SK-N-SH (cell line): ENCODE measurements at regions not wholly inside any gene's neighbourhood (a gene's known extent, or its start where the extent isn't known, plus 50 kb on each side); places are given as distances from the start of the nearest gene placed in this dataset.

Experiments used
- CTCF ChIA-PET: fragments of 300-600, 350-600 bp; formaldehyde crosslinking; extraction: SDS; loops from one replicate; lab custom pipeline; 2021; lab: Yijun Ruan, JAX
- POLR2A ChIA-PET: fragments of 350-600 bp; sonication (Branson Sonifier 250); formaldehyde crosslinking; extraction: SDS; loops from one replicate; lab custom pipeline; 2020; ENCODE audit warnings: antibody characterized with exemption, inconsistent platforms; lab: Yijun Ruan, JAX
- DNase-seq: peaks from one replicate; pipeline ENCODE4 v3.0.0; 2012
- H2AFZ ChIP-seq: fragments of 200-600 bp; sonication (generic); 2 replicates; pipeline ENCODE4 v1.8.1; 2016; ENCODE audit warnings: antibody characterized with exemption, mild to moderate bottlenecking, low read depth
- H3F3A ChIP-seq: fragments of 200-600 bp; sonication (generic); replicated peaks from 2 replicates; pipeline ENCODE3; 2016; ENCODE audit warnings: antibody characterized with exemption, mild to moderate bottlenecking; ENCODE audit not compliant: insufficient read depth
- H3K27ac ChIP-seq, 2 experiments: fragments of 200-500 bp in 1 of 2; fragments of 200-600 bp in 1 of 2; sonication (Bioruptor generic) in 1 of 2; sonication (generic), shearing (Covaris generic) in 1 of 2; 2 replicates each; pipeline versions ENCODE4 v1.5.1 to v1.6.1; 2014 to 2016; ENCODE audit warnings: low read depth in 2 of 2, inconsistent platforms in 1 of 2, low read length in 1 of 2, mild to moderate bottlenecking in 1 of 2, mixed read lengths in 1 of 2
- H3K27me3 ChIP-seq: fragments of 200-600 bp; sonication (generic), shearing (Covaris generic); 2 replicates; pipeline ENCODE4 v1.6.1; 2016; ENCODE audit warnings: mixed run types; ENCODE audit not compliant: insufficient read depth
- H3K36me3 ChIP-seq, 2 experiments: fragments of 200-500 bp in 1 of 2; fragments of 200-600 bp in 1 of 2; sonication (Bioruptor generic) in 1 of 2; sonication (generic) in 1 of 2; replicated peaks in 1 of 2; 2 replicates each; pipeline versions ENCODE3 to v1.5.1; 2014 to 2016; ENCODE audit warnings: low read length in 1 of 2, mild to moderate bottlenecking in 1 of 2; ENCODE audit not compliant: insufficient read depth in 2 of 2, control insufficient read depth in 1 of 2
- H3K4me1 ChIP-seq, 2 experiments: fragments of 200-500 bp in 1 of 2; fragments of 200-600 bp in 1 of 2; sonication (Bioruptor generic) in 1 of 2; sonication (generic), shearing (Covaris generic) in 1 of 2; 2 replicates each; pipeline versions ENCODE4 v1.5.1 to v1.6.1; 2014 to 2016; ENCODE audit warnings: low read depth in 1 of 2, low read length in 1 of 2, mixed run types in 1 of 2; ENCODE audit not compliant: insufficient read depth in 2 of 2, control insufficient read depth in 1 of 2
- H3K4me2 ChIP-seq: fragments of 200-600 bp; sonication (generic), shearing (Covaris generic); 2 replicates; pipeline ENCODE4 v1.6.1; 2017; ENCODE audit warnings: mixed run types
- H3K4me3 ChIP-seq, 2 experiments: fragments of 200-500 bp in 1 of 2; fragments of 200-600 bp in 1 of 2; sonication (Bioruptor generic) in 1 of 2; sonication (generic), shearing (Covaris generic) in 1 of 2; 2 replicates each; pipeline versions ENCODE4 v1.5.1 to v1.8.1; 2014 to 2016; ENCODE audit warnings: low read depth in 2 of 2, inconsistent platforms in 1 of 2, low read length in 1 of 2, mild to moderate bottlenecking in 1 of 2, mixed read lengths in 1 of 2, moderate library complexity in 1 of 2
- H3K79me2 ChIP-seq: fragments of 200-600 bp; sonication (generic); 2 replicates; pipeline ENCODE4 v1.8.1; 2017; ENCODE audit warnings: mild to moderate bottlenecking; ENCODE audit not compliant: insufficient read depth
- H3K9ac ChIP-seq: fragments of 200-600 bp; sonication (generic); 2 replicates; pipeline ENCODE4 v1.6.1; 2017; ENCODE audit warnings: mixed run types
- H3K9me2 ChIP-seq: fragments of 200-600 bp; sonication (generic); 2 replicates; pipeline ENCODE4 v1.6.1; 2017; ENCODE audit warnings: mixed run types
- H3K9me3 ChIP-seq: fragments of 200-600 bp; sonication (generic); 2 replicates; pipeline ENCODE4 v1.6.1; 2017; ENCODE audit warnings: mixed run types, mild to moderate bottlenecking, moderate library complexity
- H4K20me1 ChIP-seq: fragments of 200-600 bp; sonication (generic); 2 replicates; pipeline ENCODE4 v1.6.1; 2017; ENCODE audit warnings: mild to moderate bottlenecking, mixed run types; ENCODE audit not compliant: insufficient read depth
- CHD2 ChIP-seq: fragments of 150-350 bp; IDR thresholded peaks from 2 replicates; pipeline ENCODE4 v1.6.1; 2018; ENCODE audit warnings: low read length; ENCODE audit not compliant: partially characterized antibody
- ELF1 ChIP-seq: IDR thresholded peaks from 2 replicates; pipeline ENCODE4 v1.4.0; 2012
- EP300 ChIP-seq, 2 experiments: IDR thresholded peaks; 2 replicates each; pipeline versions ENCODE4 v1.4.0 to v1.6.1; 2012; ENCODE audit warnings: borderline replicate concordance in 1 of 2, low read depth in 1 of 2, low read length in 1 of 2
- EZH2phosphoT487 ChIP-seq: fragments of 200-600 bp; sonication (generic); IDR thresholded peaks from 2 replicates; pipeline ENCODE4 v1.6.1; 2017; ENCODE audit warnings: low read depth, mixed run types, mild to moderate bottlenecking, antibody characterized with exemption, moderate library complexity, borderline replicate concordance
- FOXM1 ChIP-seq: IDR thresholded peaks from 2 replicates; pipeline ENCODE4 v1.4.0; 2012; ENCODE audit warnings: low read depth, mild to moderate bottlenecking
- GATA2 ChIP-seq: sonication (generic); formaldehyde crosslinking; IDR thresholded peaks from 2 replicates; pipeline ENCODE4 v1.5.0; 2020; ENCODE audit warnings: mild to moderate bottlenecking, missing genetic modification reagents
- IRF3 ChIP-seq: fragments of 150-350 bp; IDR thresholded peaks from 2 replicates; pipeline ENCODE4 v1.6.1; 2016; ENCODE audit warnings: mild to moderate bottlenecking, low read depth, low read length
- JUND ChIP-seq: IDR thresholded peaks from 2 replicates; pipeline ENCODE4 v1.4.0; 2012
- MEF2A ChIP-seq: IDR thresholded peaks from 2 replicates; pipeline ENCODE4 v1.4.0; 2012; ENCODE audit warnings: low read depth, borderline replicate concordance
- NFIC ChIP-seq: IDR thresholded peaks from 2 replicates; pipeline ENCODE4 v1.4.0; 2012; ENCODE audit warnings: borderline replicate concordance
- RFX5 ChIP-seq: IDR thresholded peaks from 2 replicates; pipeline ENCODE4 v1.6.1; 2012; ENCODE audit warnings: mild to moderate bottlenecking, improper control_type of control experiment, low read length
- TAF1 ChIP-seq: IDR thresholded peaks from 2 replicates; pipeline ENCODE4 v1.6.1; 2012; ENCODE audit warnings: low read depth, mild to moderate bottlenecking, low read length, moderate library complexity, borderline replicate concordance
- TCF12 ChIP-seq: IDR thresholded peaks from 2 replicates; pipeline ENCODE4 v1.4.0; 2012
- TEAD4 ChIP-seq: IDR thresholded peaks from 2 replicates; pipeline ENCODE4 v1.4.0; 2012; ENCODE audit warnings: mild to moderate bottlenecking, borderline replicate concordance; ENCODE audit not compliant: insufficient read depth
- USF1 ChIP-seq: IDR thresholded peaks from 2 replicates; pipeline ENCODE4 v1.4.0; 2012; ENCODE audit warnings: low read depth, borderline replicate concordance
- USF2 ChIP-seq: fragments of 150-350 bp; IDR thresholded peaks from 2 replicates; pipeline ENCODE4 v1.6.1; 2017; ENCODE audit warnings: antibody characterized with exemption, low read length, low read depth, borderline replicate concordance
- YY1 ChIP-seq: IDR thresholded peaks from 2 replicates; pipeline ENCODE4 v1.4.0; 2012; ENCODE audit warnings: low read depth, mild to moderate bottlenecking
- WGBS: methylation state at CpG from one replicate; pipeline ENCODE4 v1.1.6; 2017; ENCODE audit warnings: low lambda C conversion rate; 5-methylcytosine and 5-hydroxymethylcytosine counted together
- TF ChIP-seq, protein P1 (sequence below): IDR thresholded peaks from 2 replicates; pipeline ENCODE4 v1.4.0; 2012; ENCODE audit warnings: low read depth
- TF ChIP-seq, protein P2 (sequence below): IDR thresholded peaks from 2 replicates; pipeline ENCODE4 v1.6.1; 2012; ENCODE audit warnings: mild to moderate bottlenecking, low read depth, low read length, moderate library complexity

DNA sequence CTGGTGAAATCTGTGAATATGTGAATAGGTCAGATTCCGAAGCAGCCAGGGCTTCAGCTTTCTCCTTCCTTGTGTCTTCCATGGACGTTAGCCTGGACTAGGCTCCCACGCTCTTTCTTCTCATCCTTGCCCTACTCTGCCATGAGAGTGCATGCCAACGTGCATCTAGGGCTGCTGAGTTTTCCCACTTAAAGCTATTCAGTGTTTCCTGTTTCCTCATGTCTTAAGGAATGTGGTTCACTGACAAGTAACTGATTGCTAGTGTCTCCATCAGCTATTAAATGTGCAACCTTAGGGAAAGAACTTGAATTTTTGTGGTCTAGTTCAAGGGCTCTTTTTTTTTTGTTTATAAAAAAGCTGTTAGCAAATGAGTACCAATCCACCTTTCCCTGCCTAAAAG, 642.3 kb upstream of the LINC00305 start:
- no peaks in the 10 kb centered on the region for H3K79me2 ChIP-seq
- DNase-seq = no peak
- CTCF ChIA-PET = interaction anchor here (2.0 kb wide), 1 partner anchor 36 kb away, joined by 5 read pairs; no protein-coding TSS in a partner anchor
- no peaks in the 10 kb centered on the region for H3F3A ChIP-seq
- no peak for TF ChIP-seq NFIC
- TF ChIP-seq ELF1 = no peak
- no peak for TF ChIP-seq USF2
- no peak for TF ChIP-seq JUND
- TF ChIP-seq RFX5 = no peak
- TF ChIP-seq CHD2 = no peak
- TF ChIP-seq USF1 = no peak
- TF ChIP-seq EZH2phosphoT487 = no peak
- TF ChIP-seq TCF12 = no peak
- no peak for TF ChIP-seq MEF2A
- TF ChIP-seq TAF1 = no peak
- TF ChIP-seq, protein P1, sequence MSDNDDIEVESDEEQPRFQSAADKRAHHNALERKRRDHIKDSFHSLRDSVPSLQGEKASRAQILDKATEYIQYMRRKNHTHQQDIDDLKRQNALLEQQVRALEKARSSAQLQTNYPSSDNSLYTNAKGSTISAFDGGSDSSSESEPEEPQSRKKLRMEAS = no peak
- no peak for TF ChIP-seq YY1
- TF ChIP-seq GATA2 (CRISPR knock-in tag) = no peak
- no peak for TF ChIP-seq FOXM1
- TF ChIP-seq EP300 (IDR thresholded peaks at IDR 0.05; ENCODE audit: borderline replicate concordance in 1 of 2, low read depth in 1 of 2, low read length in 1 of 2) = no peak
- TF ChIP-seq, protein P2, sequence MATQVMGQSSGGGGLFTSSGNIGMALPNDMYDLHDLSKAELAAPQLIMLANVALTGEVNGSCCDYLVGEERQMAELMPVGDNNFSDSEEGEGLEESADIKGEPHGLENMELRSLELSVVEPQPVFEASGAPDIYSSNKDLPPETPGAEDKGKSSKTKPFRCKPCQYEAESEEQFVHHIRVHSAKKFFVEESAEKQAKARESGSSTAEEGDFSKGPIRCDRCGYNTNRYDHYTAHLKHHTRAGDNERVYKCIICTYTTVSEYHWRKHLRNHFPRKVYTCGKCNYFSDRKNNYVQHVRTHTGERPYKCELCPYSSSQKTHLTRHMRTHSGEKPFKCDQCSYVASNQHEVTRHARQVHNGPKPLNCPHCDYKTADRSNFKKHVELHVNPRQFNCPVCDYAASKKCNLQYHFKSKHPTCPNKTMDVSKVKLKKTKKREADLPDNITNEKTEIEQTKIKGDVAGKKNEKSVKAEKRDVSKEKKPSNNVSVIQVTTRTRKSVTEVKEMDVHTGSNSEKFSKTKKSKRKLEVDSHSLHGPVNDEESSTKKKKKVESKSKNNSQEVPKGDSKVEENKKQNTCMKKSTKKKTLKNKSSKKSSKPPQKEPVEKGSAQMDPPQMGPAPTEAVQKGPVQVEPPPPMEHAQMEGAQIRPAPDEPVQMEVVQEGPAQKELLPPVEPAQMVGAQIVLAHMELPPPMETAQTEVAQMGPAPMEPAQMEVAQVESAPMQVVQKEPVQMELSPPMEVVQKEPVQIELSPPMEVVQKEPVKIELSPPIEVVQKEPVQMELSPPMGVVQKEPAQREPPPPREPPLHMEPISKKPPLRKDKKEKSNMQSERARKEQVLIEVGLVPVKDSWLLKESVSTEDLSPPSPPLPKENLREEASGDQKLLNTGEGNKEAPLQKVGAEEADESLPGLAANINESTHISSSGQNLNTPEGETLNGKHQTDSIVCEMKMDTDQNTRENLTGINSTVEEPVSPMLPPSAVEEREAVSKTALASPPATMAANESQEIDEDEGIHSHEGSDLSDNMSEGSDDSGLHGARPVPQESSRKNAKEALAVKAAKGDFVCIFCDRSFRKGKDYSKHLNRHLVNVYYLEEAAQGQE = no peak
- TF ChIP-seq TEAD4 = no peak
- no peak for TF ChIP-seq IRF3
- TF ChIP-seq, all 33 proteins: peak for 0
- Histone ChIP-seq H2AFZ (no peak overlapping the region), H3K4me3 (no peak overlapping the region), H4K20me1 (no peaks in the 10 kb centered on the region), H3K9me2 (no peaks in the 10 kb centered on the region), H3K9me3 (no peaks in the 10 kb centered on the region), H3K9ac (no peak overlapping the region), H3K27me3 (no peaks in the 10 kb centered on the region), H3K4me1 (no peaks in the 10 kb centered on the region), H3K27ac (no peak overlapping the region), H3K36me3 (no peaks in the 10 kb centered on the region), H3K4me2 (no peak overlapping the region)
- WGBS = 34% methylated on average over 4 of the region's 4 CpGs
- POLR2A ChIA-PET = no interaction called here
